GM18951 (cell line): ENCODE measurements at regions not wholly inside any gene's neighbourhood (a gene's known extent, or its start where the extent isn't known, plus 50 kb on each side); places are given as distances from the start of the nearest gene placed in this dataset.

Source experiments
- POLR2A ChIP-seq: IDR thresholded peaks from 4 replicates; pipeline ENCODE4 v1.6.1; 2011; ENCODE audit warnings: mild to moderate bottlenecking; ENCODE audit not compliant: insufficient read length, insufficient read depth; ENCODE audit errors: extremely low read depth
- in situ Hi-C: fragments of 300-500 bp; cut with MboI; formaldehyde crosslinking; loops from one replicate; pipeline ENCODE4 v1.12.0; 2022; ENCODE audit warnings: low sequenced_read_pairs, mixed read lengths, inconsistent platforms; ENCODE audit not compliant: unreplicated experiment

DNA sequence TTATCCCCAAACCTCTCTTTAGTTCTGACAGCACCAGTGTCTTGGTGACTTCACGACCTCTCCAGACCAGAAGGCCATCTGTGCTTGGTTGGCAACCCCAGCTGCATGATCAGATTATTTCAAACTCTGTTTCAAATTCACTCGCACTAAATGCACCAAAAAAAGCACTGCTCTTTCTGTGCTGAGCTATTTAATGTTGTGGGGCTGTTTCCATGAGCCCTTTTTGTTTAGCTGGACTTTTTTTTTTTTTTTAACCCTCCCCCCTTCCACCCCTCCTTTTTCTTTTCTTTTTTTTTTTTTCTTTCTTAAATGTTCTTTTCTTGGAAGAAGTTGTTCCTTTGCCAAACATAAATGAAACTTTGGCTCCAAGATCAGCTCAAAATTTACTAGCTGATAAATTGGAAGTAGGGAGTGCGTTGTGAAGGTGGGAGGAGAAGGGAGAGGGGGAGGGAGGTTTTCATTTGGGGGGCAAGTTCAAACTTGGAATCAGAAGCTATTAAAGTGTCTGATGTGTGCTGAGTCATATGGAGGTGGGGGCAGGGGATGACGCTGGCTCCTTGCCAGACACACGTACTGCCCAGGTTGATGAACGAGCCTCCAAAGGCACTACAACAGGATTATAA, 543.0 kb upstream of the TNP1 start:
- in situ Hi-C loops = no loop called here
- no peak for TF ChIP-seq POLR2A

DNA sequence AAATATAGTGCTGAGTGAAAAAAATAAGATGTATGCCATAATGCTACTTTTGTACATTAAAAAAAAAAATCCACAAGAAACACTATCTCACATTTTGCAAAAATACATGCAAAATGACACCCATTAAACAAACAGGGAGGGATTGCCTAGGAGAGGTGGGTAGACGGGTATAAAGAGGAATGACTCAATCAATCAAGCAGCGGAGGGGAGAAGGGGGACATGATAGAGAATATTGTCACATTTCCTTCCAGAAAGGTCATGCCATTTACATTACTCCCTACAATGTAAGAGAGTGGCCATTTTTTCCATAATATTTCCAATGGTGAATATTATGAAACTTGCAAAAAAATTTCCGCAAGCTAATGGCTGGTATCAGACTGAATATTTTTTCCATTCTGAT, 542.3 kb upstream of the TNP1 start:
- in situ Hi-C loops = no loop called here

DNA sequence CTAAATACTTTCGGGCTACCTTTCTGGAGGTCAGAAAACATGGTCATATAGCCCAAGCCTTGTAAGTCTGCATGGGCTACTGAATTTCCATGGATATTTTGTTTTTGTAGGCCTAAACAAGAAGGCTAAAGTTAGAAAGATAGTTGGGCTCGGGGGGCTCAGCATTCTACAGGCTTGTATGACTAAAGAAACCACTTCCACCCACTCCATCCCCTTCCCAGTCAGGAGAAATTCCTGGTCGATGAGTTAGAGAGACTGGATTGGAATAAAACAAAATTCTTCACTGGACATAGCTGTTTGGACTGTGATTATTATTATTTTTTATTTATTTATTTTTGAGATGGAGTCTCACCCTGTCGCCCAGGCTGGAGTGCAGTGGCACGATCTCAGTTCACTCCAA, 539.4 kb upstream of the TNP1 start:
- no peak for TF ChIP-seq POLR2A
- in situ Hi-C loops = no loop called here

More for the DNA sequence above, 542.3 kb upstream of the TNP1 start:
- TF ChIP-seq POLR2A = no peak

DNA sequence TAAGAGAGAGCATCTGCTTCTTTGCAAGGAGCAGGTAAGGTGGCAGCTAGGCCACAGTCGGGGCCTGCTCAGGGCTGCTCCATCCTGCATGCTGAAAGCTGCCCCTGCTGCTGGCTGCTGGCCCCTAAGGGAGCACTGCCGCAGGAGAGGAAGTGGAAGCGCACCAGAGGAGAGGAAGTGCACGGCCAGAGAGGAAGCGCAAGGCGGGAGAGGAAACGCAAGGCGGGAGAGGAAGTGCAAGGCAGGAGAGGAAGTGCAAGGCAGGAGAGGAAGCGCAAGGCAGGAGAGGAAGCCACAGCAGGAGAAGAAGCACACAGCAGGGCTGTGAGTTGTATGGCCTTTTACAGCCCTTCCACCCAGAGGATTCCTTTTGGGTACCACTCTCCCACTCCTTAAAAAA, 539.0 kb upstream of the TNP1 start:
- in situ Hi-C loops = no loop called here
- TF ChIP-seq POLR2A = no peak

DNA sequence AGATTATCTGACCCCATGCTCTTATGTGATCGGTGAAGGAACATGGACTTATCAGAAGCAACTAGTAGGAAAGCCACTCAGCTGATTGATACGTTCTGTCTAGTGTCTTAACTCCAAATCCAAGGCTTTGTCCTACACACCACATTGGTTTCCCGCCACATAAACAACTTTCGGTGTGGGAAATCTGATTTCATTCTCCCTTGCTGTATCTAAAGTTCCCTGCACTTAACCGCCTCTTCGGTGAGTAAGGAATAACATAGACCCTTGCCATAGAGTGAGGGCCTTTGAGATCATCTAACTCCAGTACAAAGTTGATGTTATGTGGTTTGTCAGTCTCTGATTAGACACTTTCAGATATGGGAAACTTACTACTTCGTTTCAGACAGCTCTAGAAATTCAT, 538.2 kb upstream of the TNP1 start:
- in situ Hi-C loops = no loop called here
- no peak for TF ChIP-seq POLR2A

DNA sequence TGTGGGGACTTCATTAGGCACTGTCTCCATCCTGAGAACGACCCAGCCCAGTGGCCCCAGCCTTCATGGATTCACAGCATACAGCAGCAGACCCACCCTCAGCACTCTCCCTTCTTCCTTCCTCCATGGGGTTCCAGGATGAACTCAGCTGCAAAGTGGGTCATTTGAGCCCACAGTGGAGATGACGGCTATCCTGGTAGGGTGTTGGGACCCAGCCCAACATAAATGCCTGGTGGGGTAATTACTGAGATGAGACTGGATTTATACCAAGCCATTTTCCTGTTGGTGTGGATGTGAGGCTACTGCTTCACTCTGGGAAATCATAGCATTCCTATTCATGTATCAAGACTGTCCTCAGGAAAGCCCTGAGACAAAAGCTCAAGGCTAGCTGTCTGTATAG, 536.7 kb upstream of the TNP1 start:
- TF ChIP-seq POLR2A = no peak
- in situ Hi-C loops = no loop called here

DNA sequence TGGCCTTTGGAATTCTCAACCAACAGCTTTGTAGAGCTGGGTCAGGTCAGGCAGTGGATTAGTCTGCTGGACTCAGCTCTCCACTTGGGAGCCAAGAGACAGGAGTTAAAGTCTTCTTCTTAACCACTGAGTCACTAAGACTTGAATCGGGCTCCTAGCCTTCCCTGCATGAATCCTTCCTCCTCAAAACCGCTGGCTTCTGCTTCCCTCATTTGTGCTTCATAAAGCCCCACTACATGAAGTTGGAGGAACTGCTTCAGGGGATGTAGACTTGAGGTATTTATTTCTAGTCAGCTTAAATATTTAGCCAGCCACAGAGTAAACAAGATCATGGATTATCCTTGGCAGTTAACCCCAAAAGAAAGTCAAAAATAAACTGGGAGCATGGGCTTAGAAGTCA, 536.3 kb upstream of the TNP1 start:
- no peak for TF ChIP-seq POLR2A
- in situ Hi-C loops = no loop called here

DNA sequence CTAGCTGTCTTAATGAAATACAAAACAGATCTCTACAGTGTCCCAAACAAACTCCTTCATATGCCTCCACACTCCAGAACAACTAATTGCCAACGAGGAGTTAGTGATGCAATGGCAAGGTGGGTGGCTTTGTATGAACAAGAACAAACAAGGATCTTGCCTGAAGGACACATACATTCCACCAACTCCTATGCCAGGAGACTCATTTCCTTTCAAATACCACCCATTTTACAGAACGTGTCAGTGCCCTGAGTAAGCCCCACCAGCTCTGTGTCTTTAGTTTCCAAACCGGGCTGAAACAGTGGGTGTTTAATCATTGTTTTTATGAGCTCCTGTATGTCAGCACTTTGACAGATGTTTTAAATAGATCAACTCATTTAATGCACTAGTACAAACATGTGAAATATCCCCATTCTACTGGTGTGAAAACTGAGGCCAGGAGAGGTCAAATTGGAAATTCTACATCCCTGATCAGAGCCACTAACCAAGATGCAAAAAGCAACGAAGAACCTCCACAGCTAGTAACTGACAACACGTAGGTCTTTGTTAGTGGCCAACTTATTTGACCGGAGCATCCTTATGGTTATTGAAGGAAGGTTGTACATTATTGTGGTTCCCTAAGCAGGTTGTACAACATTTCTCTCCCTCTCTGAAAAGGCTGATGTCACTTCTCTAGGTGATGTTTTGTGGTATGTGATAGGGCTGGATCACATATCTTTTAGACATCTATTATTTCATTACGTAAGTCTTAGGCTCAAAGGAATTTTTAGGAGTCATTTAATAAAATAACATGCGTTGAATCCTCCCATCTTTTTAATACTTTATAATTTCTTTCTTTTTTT, 534.9 kb upstream of the TNP1 start:
- in situ Hi-C loops = no loop called here
- TF ChIP-seq POLR2A = no peak

DNA sequence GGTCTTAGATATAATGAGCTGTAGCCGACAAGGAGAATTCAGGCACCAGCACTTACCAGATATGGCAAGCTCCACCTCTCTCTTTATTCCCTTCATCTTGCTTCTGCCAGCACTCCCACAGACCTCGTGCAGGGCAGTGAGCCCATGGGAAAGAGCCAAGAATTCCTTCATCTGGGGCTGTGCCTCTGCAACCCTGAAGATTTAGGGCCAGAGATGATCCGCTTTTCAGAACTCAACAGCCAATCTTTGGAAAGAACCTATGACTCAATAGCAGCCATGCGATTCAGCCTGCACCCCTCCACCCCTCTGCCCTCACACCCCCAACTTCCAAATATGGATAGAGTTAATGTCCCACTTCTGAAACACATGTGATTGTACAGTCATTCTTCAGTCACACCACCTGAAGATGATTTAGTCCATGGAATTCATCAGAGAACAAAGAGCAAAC, 533.7 kb upstream of the TNP1 start:
- in situ Hi-C loops = no loop called here
- no peak for TF ChIP-seq POLR2A

DNA sequence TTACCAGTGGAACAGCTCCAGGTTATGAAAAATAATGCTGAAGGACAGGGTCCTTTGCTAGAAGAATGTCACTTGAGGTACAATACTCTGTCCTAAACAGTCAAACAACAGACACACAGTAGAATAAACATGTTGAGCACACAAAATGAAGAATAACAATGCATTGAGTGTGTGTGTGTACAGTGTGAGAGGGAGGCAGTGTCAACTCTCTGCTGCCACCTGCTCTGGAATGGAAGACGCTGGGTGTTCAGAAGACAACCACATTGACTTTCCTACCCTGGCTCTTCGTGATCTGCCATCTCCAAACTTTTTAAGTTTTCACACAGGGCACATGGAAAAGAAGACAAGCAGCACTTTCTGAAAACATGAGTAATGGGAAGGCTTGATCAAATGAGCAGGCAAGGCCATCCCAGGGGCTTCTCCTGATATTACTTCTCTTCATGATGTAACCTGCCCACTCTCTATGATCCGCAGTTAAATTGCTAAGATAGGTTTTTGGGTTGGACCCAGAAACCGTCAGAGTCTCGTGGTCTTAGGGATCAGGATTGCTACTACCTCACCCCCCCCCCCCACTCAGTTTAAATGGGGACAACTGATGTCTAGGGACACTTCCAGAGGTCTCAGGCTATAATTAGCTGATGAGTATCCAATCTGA, 533.2 kb upstream of the TNP1 start:
- TF ChIP-seq POLR2A = no peak
- in situ Hi-C loops = no loop called here

DNA sequence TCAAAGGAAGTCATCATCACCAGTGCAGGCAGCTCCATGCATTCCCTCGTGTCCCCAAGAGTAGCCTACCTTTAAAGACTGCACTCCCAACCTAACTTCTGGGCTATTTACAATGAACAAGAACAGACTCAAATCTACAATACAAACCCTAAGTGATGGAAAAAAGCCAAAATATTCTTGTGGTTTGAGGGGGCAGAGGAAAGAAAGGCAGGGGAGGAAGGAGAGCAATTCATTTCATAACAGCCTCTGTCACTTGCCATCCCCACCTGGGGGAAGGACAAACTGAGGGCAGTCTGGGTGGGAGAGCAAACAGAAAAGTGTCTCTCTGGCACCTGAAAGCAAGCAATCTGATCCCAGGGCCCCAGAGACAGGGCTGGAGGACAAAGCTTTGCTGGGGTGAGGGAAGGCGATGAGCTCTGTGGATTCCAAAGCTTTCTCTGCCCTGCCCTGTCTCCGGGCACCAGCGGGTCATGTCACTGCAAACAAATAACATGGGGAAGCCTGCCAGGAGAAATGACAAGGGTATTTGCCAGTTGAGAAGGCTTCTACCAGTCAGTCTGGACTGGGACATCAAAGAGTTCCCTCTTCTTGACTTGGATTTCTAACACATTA, 528.0 kb upstream of the TNP1 start:
- no peak for TF ChIP-seq POLR2A
- in situ Hi-C loops = no loop called here

DNA sequence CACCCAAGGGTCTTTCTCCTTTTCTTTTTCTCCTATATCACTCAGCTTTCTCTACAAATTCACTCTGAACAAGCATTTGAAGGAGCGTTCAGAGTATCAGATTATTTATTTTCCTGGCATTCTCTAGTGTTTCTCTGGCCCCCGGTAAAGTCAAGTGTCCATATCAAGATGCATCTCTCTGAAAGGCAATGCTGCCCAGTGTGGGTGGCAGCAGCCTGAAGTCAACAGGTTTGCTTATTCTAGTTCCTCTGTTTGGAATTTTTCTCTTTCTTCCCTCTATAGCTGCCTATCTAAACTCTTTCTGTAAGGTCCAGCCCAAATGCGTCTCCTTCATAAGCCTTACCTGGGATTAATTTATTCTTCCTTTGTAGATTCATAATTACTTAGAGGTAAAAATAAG, 526.2 kb upstream of the TNP1 start:
- TF ChIP-seq POLR2A = no peak
- in situ Hi-C loops = no loop called here

DNA sequence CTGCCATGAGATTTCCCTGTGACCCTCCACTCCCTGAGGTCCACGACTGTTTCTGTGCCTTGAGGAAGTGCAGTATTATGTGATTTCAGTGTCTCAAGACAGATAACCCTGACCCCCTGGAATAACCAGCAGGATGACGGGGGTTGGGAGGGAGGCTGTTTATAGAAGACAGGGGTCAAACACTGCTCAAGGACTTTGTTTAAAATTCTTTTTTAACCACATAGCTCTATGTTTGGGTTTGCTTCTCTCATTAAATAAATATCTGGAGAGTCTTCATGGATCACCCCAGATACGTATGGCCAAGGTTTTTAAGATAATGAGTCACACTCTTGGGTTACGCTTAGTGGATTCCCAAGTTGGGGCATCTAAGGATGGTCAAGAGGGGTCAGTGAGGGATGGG, 523.8 kb upstream of the TNP1 start:
- in situ Hi-C loops = no loop called here
- no peak for TF ChIP-seq POLR2A
